ENCODE measurements at regions not wholly inside any gene's neighbourhood (a gene's known extent, or its start where the extent isn't known, plus 50 kb on each side); places are given as distances from the start of the nearest gene placed in this dataset.

DNA sequence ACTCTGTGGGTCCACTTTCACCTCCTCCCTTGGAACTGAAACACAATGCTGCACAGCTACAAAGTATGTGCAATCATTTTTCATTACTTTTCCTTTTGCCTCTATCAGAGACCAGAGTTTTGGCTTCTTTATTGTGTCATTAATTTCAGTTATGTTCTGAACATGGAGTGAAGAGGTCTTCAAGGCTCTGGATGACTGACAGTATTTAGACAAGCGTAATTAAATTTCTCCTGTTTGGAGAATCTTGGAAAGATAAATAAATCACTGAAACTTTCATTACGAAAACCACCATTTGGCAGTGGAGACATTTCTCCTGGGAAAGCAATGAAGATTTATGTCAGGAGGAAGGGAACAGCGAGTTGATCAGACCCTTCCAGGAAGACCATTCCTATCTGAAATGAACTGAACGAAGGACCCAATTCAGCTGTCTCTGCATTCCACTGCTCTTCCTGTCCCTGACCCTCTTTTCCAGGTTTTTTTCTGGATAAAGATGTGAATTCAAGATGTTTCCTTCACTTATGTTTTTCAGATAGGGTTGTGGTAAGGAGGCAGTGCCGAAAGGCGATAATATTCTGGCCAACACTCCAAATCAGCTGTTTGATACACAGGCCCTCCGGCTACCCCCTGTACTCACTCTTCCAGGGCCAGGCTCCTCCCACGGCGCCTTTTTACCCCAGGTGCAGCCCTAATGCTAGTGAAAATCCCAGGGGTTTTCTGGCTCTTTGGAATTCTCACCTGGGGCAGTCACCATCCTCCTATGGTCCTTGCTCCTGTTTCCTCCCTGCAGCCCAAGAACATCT is 77.2 kb upstream of the OSMR start:
- no peaks in the 10 kb centered on the region for H3K79me2 ChIP-seq (ENCODE audit: insufficient read depth, low read length)
- no peak overlapping the region for H4K91ac ChIP-seq (ENCODE audit: insufficient read length, low read depth, low read length)
- H3K27me3 Mint-ChIP-seq (ENCODE audit: low read depth), result no peaks in the 10 kb centered on the region
- H3K9me3 Mint-ChIP-seq, result peaks cover 13 to 14% of the 10 kb centered on the region in 2 experiments
- no peak overlapping the region for H2AK5ac ChIP-seq (ENCODE audit: insufficient read length, low read length)
- no peaks in the 10 kb centered on the region for H3K27me3 ChIP-seq (ENCODE audit: insufficient read depth, low read length)
- H2BK15ac ChIP-seq (ENCODE audit: low read depth, low read length), result no peak overlapping the region
- WGBS (ENCODE audit: extremely low coverage, insufficient read length, low lambda C conversion rate), result no CpG with 5 or more reads among the region's 9 CpGs
- H3K36me3 Mint-ChIP-seq (ENCODE audit: insufficient read depth in 1 of 3, low read depth in 3 of 3), result peaks cover 0 to 12% (median 10%) of the 10 kb centered on the region in 3 experiments; a peak in 5 of 7 replicates
- no peak overlapping the region for H3K27ac Mint-ChIP-seq
- H3K4ac ChIP-seq (ENCODE audit: low read depth, low read length), result no peak overlapping the region
- no peak overlapping the region for H2BK5ac ChIP-seq (ENCODE audit: insufficient read length, low read length)
- peaks cover 5 to 10% of the 10 kb centered on the region in 2 experiments; a peak in 3 of 4 replicates for H3K4me1 Mint-ChIP-seq
- no peak for DNase-seq
- H2BK12ac ChIP-seq (ENCODE audit: insufficient read length, low read depth, low read length), result no peak overlapping the region
- H2BK120ac ChIP-seq (ENCODE audit: low read depth, low read length, poor library complexity, severe bottlenecking), result no peak overlapping the region
- peaks cover 9% of the 10 kb centered on the region for H3K9me3 ChIP-seq (ENCODE audit: control insufficient read depth, low read depth, low read length)
- H4K20me1 ChIP-seq (ENCODE audit: control insufficient read depth, insufficient read depth, insufficient read length), result no peaks in the 10 kb centered on the region
- H3K18ac ChIP-seq (ENCODE audit: insufficient read length, low read depth, low read length), result no peak overlapping the region
- H3K4me1 ChIP-seq (ENCODE audit: insufficient read depth, low read length), result peaks cover 2% of the 10 kb centered on the region; the same call in 1 of the 2 replicates
- H3K23ac ChIP-seq (ENCODE audit: insufficient read length, low read depth, low read length), result no peak overlapping the region
- H2BK20ac ChIP-seq (ENCODE audit: low read depth, low read length, poor library complexity, severe bottlenecking), result no peak overlapping the region
- no peak overlapping the region for H3K27ac ChIP-seq (ENCODE audit: insufficient read length, low read depth, low read length)
- H2AFZ ChIP-seq (ENCODE audit: low read length), result no peak overlapping the region
- H3K4me3 Mint-ChIP-seq, result no peak overlapping the region
- H4K5ac ChIP-seq (ENCODE audit: insufficient read length, low read depth, low read length), result no peak overlapping the region
- H3K14ac ChIP-seq (ENCODE audit: insufficient read depth, low read length), result no peak overlapping the region
- no peak overlapping the region for H3K56ac ChIP-seq (ENCODE audit: insufficient read length, low read depth, low read length)
- no peak overlapping the region for H4K8ac ChIP-seq (replicated peaks; ENCODE audit: insufficient read length, low read depth, low read length)
- no peak overlapping the region for H3T11ph ChIP-seq (ENCODE audit: low read length)
- H3K23me2 ChIP-seq (ENCODE audit: insufficient read length, low read depth, low read length, poor library complexity, severe bottlenecking), result no peaks in the 10 kb centered on the region
- no peak overlapping the region for H3K9ac ChIP-seq (ENCODE audit: extremely low read depth, insufficient read length, low read length)
- no peaks in the 10 kb centered on the region for H3K79me1 ChIP-seq (ENCODE audit: insufficient read depth, low read depth, low read length, poor library complexity, severe bottlenecking)
- TF ChIP-seq, protein P1, sequence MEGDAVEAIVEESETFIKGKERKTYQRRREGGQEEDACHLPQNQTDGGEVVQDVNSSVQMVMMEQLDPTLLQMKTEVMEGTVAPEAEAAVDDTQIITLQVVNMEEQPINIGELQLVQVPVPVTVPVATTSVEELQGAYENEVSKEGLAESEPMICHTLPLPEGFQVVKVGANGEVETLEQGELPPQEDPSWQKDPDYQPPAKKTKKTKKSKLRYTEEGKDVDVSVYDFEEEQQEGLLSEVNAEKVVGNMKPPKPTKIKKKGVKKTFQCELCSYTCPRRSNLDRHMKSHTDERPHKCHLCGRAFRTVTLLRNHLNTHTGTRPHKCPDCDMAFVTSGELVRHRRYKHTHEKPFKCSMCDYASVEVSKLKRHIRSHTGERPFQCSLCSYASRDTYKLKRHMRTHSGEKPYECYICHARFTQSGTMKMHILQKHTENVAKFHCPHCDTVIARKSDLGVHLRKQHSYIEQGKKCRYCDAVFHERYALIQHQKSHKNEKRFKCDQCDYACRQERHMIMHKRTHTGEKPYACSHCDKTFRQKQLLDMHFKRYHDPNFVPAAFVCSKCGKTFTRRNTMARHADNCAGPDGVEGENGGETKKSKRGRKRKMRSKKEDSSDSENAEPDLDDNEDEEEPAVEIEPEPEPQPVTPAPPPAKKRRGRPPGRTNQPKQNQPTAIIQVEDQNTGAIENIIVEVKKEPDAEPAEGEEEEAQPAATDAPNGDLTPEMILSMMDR (conservative IDR thresholded peaks at IDR 0.05), result no peak
- no peak overlapping the region for H3K4me2 ChIP-seq (ENCODE audit: insufficient read depth, insufficient read length, low read length)

All from H9 (cell line).